ENCODE measurements at regions not wholly inside any gene's neighbourhood (a gene's known extent, or its start where the extent isn't known, plus 50 kb on each side); places are given as distances from the start of the nearest gene placed in this dataset.
"Not testable (repeated sequence)": the region's sequence is repeated elsewhere in the genome, so short reads cannot be mapped to it uniquely, and the experiment has no call there.

GRCh38 chr4:1589098-1589497 is 95.0 kb downstream of the FAM53A start:
- H3K36me3 ChIP-seq (ENCODE audit: control insufficient read depth, insufficient read depth, low read length): no peaks in the 10 kb centered on the region
- no peaks in the 10 kb centered on the region; the same call in 1 of the 2 replicates for H3K4me1 ChIP-seq (ENCODE audit: control insufficient read depth, insufficient read depth, low read length)
- H3K9me3 ChIP-seq (ENCODE audit: control insufficient read depth, insufficient read depth, low read length): no peaks in the 10 kb centered on the region
- H3K27me3 ChIP-seq (ENCODE audit: control insufficient read depth, insufficient read depth, low read length): no peaks in the 10 kb centered on the region
- H3K4me3 ChIP-seq (ENCODE audit: low read length): no peak overlapping the region
- no CpG with 5 or more reads among the region's 1 CpG for WGBS (ENCODE audit: insufficient coverage, insufficient read length)
- no peak overlapping the region for H3K27ac ChIP-seq (ENCODE audit: low read length)
- no peak for DNase-seq (ENCODE audit: low read depth, low spot score)

GRCh38 chr4:1588306-1588705 is 95.8 kb downstream of the FAM53A start:
- no peaks in the 10 kb centered on the region for H3K9me3 ChIP-seq (ENCODE audit: control insufficient read depth, insufficient read depth, low read length)
- H3K4me3 ChIP-seq (ENCODE audit: low read length): no peak overlapping the region
- no peaks in the 10 kb centered on the region; the same call in 1 of the 2 replicates for H3K4me1 ChIP-seq (ENCODE audit: control insufficient read depth, insufficient read depth, low read length)
- no peaks in the 10 kb centered on the region for H3K27me3 ChIP-seq (ENCODE audit: control insufficient read depth, insufficient read depth, low read length)
- DNase-seq (ENCODE audit: low read depth, low spot score): no peak
- no peaks in the 10 kb centered on the region for H3K36me3 ChIP-seq (ENCODE audit: control insufficient read depth, insufficient read depth, low read length)
- H3K27ac ChIP-seq (ENCODE audit: low read length): no peak overlapping the region
- WGBS (ENCODE audit: insufficient coverage, insufficient read length): no CpG with 5 or more reads among the region's 5 CpGs

- WGBS (ENCODE audit: insufficient coverage, insufficient read length): no CpG with 5 or more reads among the region's 3 CpGs
- H3K27ac ChIP-seq (ENCODE audit: low read length): no peak overlapping the region
- H3K4me3 ChIP-seq (ENCODE audit: low read length): no peak overlapping the region
- H3K27me3 ChIP-seq (ENCODE audit: control insufficient read depth, insufficient read depth, low read length): no peaks in the 10 kb centered on the region
- DNase-seq (ENCODE audit: low read depth, low spot score): no peak
- H3K9me3 ChIP-seq (ENCODE audit: control insufficient read depth, insufficient read depth, low read length): no peaks in the 10 kb centered on the region
- no peaks in the 10 kb centered on the region for H3K4me1 ChIP-seq (ENCODE audit: control insufficient read depth, insufficient read depth, low read length)
- no peaks in the 10 kb centered on the region for H3K36me3 ChIP-seq (ENCODE audit: control insufficient read depth, insufficient read depth, low read length)
These were observed 99.6 kb downstream of the FAM53A start for GRCh38 chr4:1584498-1584897.

GRCh38 chr4:1583859-1584258 is 100.3 kb downstream of the FAM53A start:
- Histone ChIP-seq H3K27ac (ENCODE audit: low read length) (no peak overlapping the region), H3K27me3 (ENCODE audit: control insufficient read depth, insufficient read depth, low read length) (no peaks in the 10 kb centered on the region), H3K9me3 (ENCODE audit: control insufficient read depth, insufficient read depth, low read length) (no peaks in the 10 kb centered on the region), H3K36me3 (ENCODE audit: control insufficient read depth, insufficient read depth, low read length) (no peaks in the 10 kb centered on the region), H3K4me3 (ENCODE audit: low read length) (no peak overlapping the region), H3K4me1 (ENCODE audit: control insufficient read depth, insufficient read depth, low read length) (no peaks in the 10 kb centered on the region)
- WGBS (ENCODE audit: insufficient coverage, insufficient read length): no CpG with 5 or more reads among the region's 5 CpGs
- no peak for DNase-seq (ENCODE audit: low read depth, low spot score)

GRCh38 chr4:1583051-1583785 is 100.9 kb downstream of the FAM53A start:
- no peak overlapping the region for H3K4me3 ChIP-seq (ENCODE audit: low read length)
- H3K9me3 ChIP-seq (ENCODE audit: control insufficient read depth, insufficient read depth, low read length): no peaks in the 10 kb centered on the region
- no peak for DNase-seq (ENCODE audit: low read depth, low spot score)
- H3K27me3 ChIP-seq (ENCODE audit: control insufficient read depth, insufficient read depth, low read length): no peaks in the 10 kb centered on the region
- H3K4me1 ChIP-seq (ENCODE audit: control insufficient read depth, insufficient read depth, low read length): peaks cover 1% of the 10 kb centered on the region; the same call in 1 of the 2 replicates
- H3K36me3 ChIP-seq (ENCODE audit: control insufficient read depth, insufficient read depth, low read length): no peaks in the 10 kb centered on the region
- WGBS (ENCODE audit: insufficient coverage, insufficient read length): no CpG with 5 or more reads among the region's 15 CpGs
- H3K27ac ChIP-seq (ENCODE audit: low read length): no peak overlapping the region

GRCh38 chr4:1582227-1582626 is 101.9 kb downstream of the FAM53A start:
- H3K4me3 ChIP-seq (ENCODE audit: low read length): no peak overlapping the region
- no CpG with 5 or more reads among the region's 15 CpGs for WGBS (ENCODE audit: insufficient coverage, insufficient read length)
- H3K27ac ChIP-seq (ENCODE audit: low read length): no peak overlapping the region
- H3K9me3 ChIP-seq (ENCODE audit: control insufficient read depth, insufficient read depth, low read length): no peaks in the 10 kb centered on the region
- peaks cover 4% of the 10 kb centered on the region for H3K4me1 ChIP-seq (ENCODE audit: control insufficient read depth, insufficient read depth, low read length)
- no peak for DNase-seq (ENCODE audit: low read depth, low spot score)
- H3K36me3 ChIP-seq (ENCODE audit: control insufficient read depth, insufficient read depth, low read length): no peaks in the 10 kb centered on the region
- H3K27me3 ChIP-seq (ENCODE audit: control insufficient read depth, insufficient read depth, low read length): no peaks in the 10 kb centered on the region

GRCh38 chr4:1581164-1581894 is 102.8 kb downstream of the FAM53A start:
- not testable (repeated sequence) for H3K4me3 ChIP-seq (ENCODE audit: low read length); H3K27me3 ChIP-seq (ENCODE audit: control insufficient read depth, insufficient read depth, low read length); H3K9me3 ChIP-seq (ENCODE audit: control insufficient read depth, insufficient read depth, low read length); H3K36me3 ChIP-seq (ENCODE audit: control insufficient read depth, insufficient read depth, low read length); H3K4me1 ChIP-seq (ENCODE audit: control insufficient read depth, insufficient read depth, low read length); H3K27ac ChIP-seq (ENCODE audit: low read length)
- DNase-seq (ENCODE audit: low read depth, low spot score): peak; percentile 73
- no CpG with 5 or more reads among the region's 15 CpGs for WGBS (ENCODE audit: insufficient coverage, insufficient read length)

- not testable (repeated sequence) for H3K36me3 ChIP-seq (ENCODE audit: control insufficient read depth, insufficient read depth, low read length); H3K9me3 ChIP-seq (ENCODE audit: control insufficient read depth, insufficient read depth, low read length); H3K4me3 ChIP-seq (ENCODE audit: low read length); H3K4me1 ChIP-seq (ENCODE audit: control insufficient read depth, insufficient read depth, low read length); H3K27me3 ChIP-seq (ENCODE audit: control insufficient read depth, insufficient read depth, low read length); DNase-seq (ENCODE audit: low read depth, low spot score); H3K27ac ChIP-seq (ENCODE audit: low read length)
- no CpG with 5 or more reads among the region's 16 CpGs for WGBS (ENCODE audit: insufficient coverage, insufficient read length)
These were observed 103.5 kb downstream of the FAM53A start for GRCh38 chr4:1580692-1581012.

- Histone ChIP-seq H3K27ac (ENCODE audit: low read length) (no peak overlapping the region), H3K4me3 (ENCODE audit: low read length) (peak overlapping the region; percentile 69; the same call in 1 of the 2 replicates), H3K4me1 (ENCODE audit: control insufficient read depth, insufficient read depth, low read length) (peaks cover 7% of the 10 kb centered on the region), H3K27me3 (ENCODE audit: control insufficient read depth, insufficient read depth, low read length) (no peaks in the 10 kb centered on the region), H3K36me3 (ENCODE audit: control insufficient read depth, insufficient read depth, low read length) (no peaks in the 10 kb centered on the region), H3K9me3 (ENCODE audit: control insufficient read depth, insufficient read depth, low read length) (no peaks in the 10 kb centered on the region)
- no peak for DNase-seq (ENCODE audit: low read depth, low spot score)
- no CpG with 5 or more reads among the region's 46 CpGs for WGBS (ENCODE audit: insufficient coverage, insufficient read length)
These were observed 104.0 kb downstream of the FAM53A start for GRCh38 chr4:1579901-1580691.

GRCh38 chr4:1579001-1579900 is 104.9 kb downstream of the FAM53A start:
- H3K9me3 ChIP-seq (ENCODE audit: control insufficient read depth, insufficient read depth, low read length): no peaks in the 10 kb centered on the region
- peaks cover 7% of the 10 kb centered on the region for H3K4me1 ChIP-seq (ENCODE audit: control insufficient read depth, insufficient read depth, low read length)
- H3K4me3 ChIP-seq (ENCODE audit: low read length): peak overlapping the region; percentile 30; the same call in 1 of the 2 replicates
- DNase-seq (ENCODE audit: low read depth, low spot score): no peak
- no peak overlapping the region for H3K27ac ChIP-seq (ENCODE audit: low read length)
- no peaks in the 10 kb centered on the region for H3K27me3 ChIP-seq (ENCODE audit: control insufficient read depth, insufficient read depth, low read length)
- no CpG with 5 or more reads among the region's 91 CpGs for WGBS (ENCODE audit: insufficient coverage, insufficient read length)
- H3K36me3 ChIP-seq (ENCODE audit: control insufficient read depth, insufficient read depth, low read length): no peaks in the 10 kb centered on the region

Measured in iPS DF 6.9 (cell line).